Transverse colon (tissue), 4 donors: ENCODE measurements at regions not wholly inside any gene's neighbourhood (a gene's known extent, or its start where the extent isn't known, plus 50 kb on each side); places are given as distances from the start of the nearest gene placed in this dataset.

ENCODE experiments used
- DNase-seq: peaks from one replicate; pipeline ENCODE4 v3.0.0-alpha.2; 2019
- H3K27ac ChIP-seq, 4 donors: fragments of 200-600 bp; sonication (generic); 2 replicates each; pipeline ENCODE4 v1.5.1; 2016 to 2018; ENCODE audit warnings: inconsistent platforms in 4 of 4
- H3K27me3 ChIP-seq: fragments of 200-600 bp; sonication (generic); 2 replicates; pipeline ENCODE4 v1.5.1; 2017; ENCODE audit warnings: inconsistent platforms
- H3K36me3 ChIP-seq, 4 donors: fragments of 200-600 bp; sonication (generic); 2 replicates each; pipeline ENCODE4 v1.5.1; 2017 to 2019; ENCODE audit warnings: inconsistent platforms in 4 of 4
- H3K4me1 ChIP-seq, 4 donors: fragments of 200-600 bp; sonication (generic); 2 replicates each; pipeline ENCODE4 v1.5.1; 2017 to 2020; ENCODE audit warnings: inconsistent platforms in 4 of 4
- H3K4me3 ChIP-seq, 4 donors: fragments of 200-600 bp; sonication (generic); 1 replicate in 1 of 4; 2 replicates in 3 of 4; pipeline versions ENCODE4 v1.5.1 to v1.6.1; 2017 to 2019; ENCODE audit warnings: inconsistent platforms in 4 of 4
- H3K9me3 ChIP-seq, 2 donors: fragments of 200-600 bp; sonication (generic); 2 replicates each; pipeline ENCODE4 v1.5.1; 2017 to 2019; ENCODE audit warnings: inconsistent platforms in 2 of 2
- EP300 ChIP-seq: sonication (generic); formaldehyde crosslinking; IDR thresholded peaks from one replicate; pipeline ENCODE4 v1.6.1; 2017; ENCODE audit warnings: antibody characterized with exemption, low read depth
- POLR2A ChIP-seq: fragments of 450-650 bp; IDR thresholded peaks from one replicate; pipeline ENCODE4 v1.6.1; 2016; ENCODE audit warnings: antibody characterized with exemption, mild to moderate bottlenecking, moderate library complexity
- POLR2AphosphoS5 ChIP-seq, 3 donors: sonication (generic); formaldehyde crosslinking; IDR thresholded peaks; one replicate each; pipeline ENCODE4 v1.6.1; 2016; ENCODE audit warnings: antibody characterized with exemption in 3 of 3
- WGBS, 2 donors: methylation state at CpG; one replicate each; pipeline ENCODE4 v1.1.5; 2018; ENCODE audit warnings: low coverage in 1 of 2; 5-methylcytosine and 5-hydroxymethylcytosine counted together
- in situ Hi-C, 4 donors: fragments of 200-750 bp; cut with MboI; loops; one replicate each; pipeline versions ENCODE4 v1.15.0 to v1.15.1; 2017; ENCODE audit warnings: low sequenced_read_pairs in 3 of 4, low pct_ligation_motif_present in 1 of 4, low pct_unique_long_range_greater_than_20kb in 1 of 4
- intact Hi-C: fragments of 100-400 bp; cut with DNase I; formaldehyde crosslinking; loops from one replicate; pipeline ENCODE4 v1.15.1; 2023; ENCODE audit warnings: low total_unique reads
- TF ChIP-seq, protein P1 (sequence below), 5 experiments: fragments of 200-600 bp in 3 of 5; fragments of 450-650 bp in 2 of 5; sonication (generic) in 3 of 5; IDR thresholded peaks; 1 replicate in 2 of 5; 2 replicates in 3 of 5; pipeline ENCODE4 v1.5.1; 2016 to 2017; ENCODE audit warnings: antibody characterized with exemption in 5 of 5, inconsistent platforms in 3 of 5, mild to moderate bottlenecking in 2 of 5, moderate library complexity in 1 of 5

DNA sequence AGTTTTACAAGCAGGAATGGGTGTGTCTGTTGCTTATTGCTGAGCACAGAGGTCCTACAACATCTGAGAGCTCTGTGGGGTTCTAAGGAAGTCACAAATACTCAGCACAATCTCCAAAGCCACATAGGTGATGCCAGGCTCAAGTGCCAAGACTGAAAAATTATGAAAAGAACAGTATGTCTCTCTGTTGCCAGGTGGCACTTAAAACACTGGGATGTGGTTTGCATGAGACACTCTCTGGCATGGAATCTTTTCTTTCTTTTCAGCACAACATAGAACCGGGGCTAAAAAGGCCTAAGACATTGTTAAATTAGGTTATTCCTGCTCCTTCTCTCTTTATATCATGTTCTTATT is 127.3 kb upstream of the PRICKLE2 start:
- WGBS, 2 donors: 72 to 88% methylated on average over 1 of the region's 1 CpG
- H3K27ac ChIP-seq: peak overlapping the region; percentile 43 to 71 (median 63)

DNA sequence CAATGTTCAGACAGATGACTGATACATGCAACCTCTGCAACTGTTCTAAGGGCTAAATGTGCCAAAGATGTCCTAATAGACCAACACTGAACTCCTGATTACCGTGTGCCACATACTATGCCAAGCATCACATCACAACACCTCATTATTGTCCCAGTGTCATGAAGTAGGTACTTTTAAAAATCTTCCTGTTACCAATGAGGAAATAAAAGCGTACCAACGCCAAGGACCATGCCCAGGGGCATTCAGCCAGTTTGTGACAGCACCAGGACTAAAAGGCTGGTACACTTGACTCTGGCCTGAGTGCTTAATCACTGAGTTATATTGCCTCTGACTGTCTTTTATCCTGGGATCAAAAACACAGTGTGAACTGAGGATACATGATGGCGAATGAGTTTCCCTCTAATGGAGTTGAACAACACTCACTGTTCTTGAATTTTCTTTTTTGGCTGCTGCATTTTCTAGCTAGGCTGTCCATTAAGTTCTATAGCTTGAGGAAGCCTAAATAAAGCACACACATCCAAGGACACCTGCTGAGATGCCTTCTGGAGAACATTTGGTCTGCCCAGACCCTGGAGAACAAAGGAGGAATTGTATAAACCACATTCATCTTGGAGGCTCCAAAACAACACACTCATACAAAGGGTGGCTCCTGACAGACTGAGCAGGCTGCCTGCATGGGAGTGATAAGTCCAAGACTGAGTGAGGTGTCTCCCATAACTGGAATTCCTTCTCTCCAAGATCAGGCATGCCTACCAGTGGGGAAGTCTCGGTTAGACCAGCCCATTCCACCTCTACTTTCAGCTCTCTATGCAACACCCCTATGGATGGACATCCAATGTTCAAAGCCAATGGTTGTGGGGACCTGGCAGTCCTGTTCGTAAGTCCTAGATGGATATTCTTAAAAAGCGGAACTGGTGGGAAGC is 126.7 kb upstream of the PRICKLE2 start:
- in situ Hi-C loops: no loop called here
- Histone ChIP-seq H3K27ac (peak overlapping the region; percentile 43 to 71 (median 63)), H3K27me3 (no peaks in the 10 kb centered on the region), H3K9me3 (no peaks in the 10 kb centered on the region), H3K4me1 (peaks cover 3 to 30% (median 11%) of the 10 kb centered on the region in 4 donors), H3K36me3 (no peaks in the 10 kb centered on the region), H3K4me3 (no peak overlapping the region)
- 57 to 67% methylated on average over 1 to 7 of the region's 7 CpGs for WGBS, 2 donors
- TF ChIP-seq POLR2AphosphoS5 (IDR thresholded peaks at IDR 0.05): no peak
- TF ChIP-seq, protein P1, sequence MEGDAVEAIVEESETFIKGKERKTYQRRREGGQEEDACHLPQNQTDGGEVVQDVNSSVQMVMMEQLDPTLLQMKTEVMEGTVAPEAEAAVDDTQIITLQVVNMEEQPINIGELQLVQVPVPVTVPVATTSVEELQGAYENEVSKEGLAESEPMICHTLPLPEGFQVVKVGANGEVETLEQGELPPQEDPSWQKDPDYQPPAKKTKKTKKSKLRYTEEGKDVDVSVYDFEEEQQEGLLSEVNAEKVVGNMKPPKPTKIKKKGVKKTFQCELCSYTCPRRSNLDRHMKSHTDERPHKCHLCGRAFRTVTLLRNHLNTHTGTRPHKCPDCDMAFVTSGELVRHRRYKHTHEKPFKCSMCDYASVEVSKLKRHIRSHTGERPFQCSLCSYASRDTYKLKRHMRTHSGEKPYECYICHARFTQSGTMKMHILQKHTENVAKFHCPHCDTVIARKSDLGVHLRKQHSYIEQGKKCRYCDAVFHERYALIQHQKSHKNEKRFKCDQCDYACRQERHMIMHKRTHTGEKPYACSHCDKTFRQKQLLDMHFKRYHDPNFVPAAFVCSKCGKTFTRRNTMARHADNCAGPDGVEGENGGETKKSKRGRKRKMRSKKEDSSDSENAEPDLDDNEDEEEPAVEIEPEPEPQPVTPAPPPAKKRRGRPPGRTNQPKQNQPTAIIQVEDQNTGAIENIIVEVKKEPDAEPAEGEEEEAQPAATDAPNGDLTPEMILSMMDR (IDR thresholded peaks at IDR 0.05): no peak
- no peak for TF ChIP-seq EP300
- TF ChIP-seq POLR2A: no peak
- intact Hi-C loops: no loop called here
- DNase-seq: no peak

More for the DNA sequence above, 127.3 kb upstream of the PRICKLE2 start:
- no peak for DNase-seq
- H3K4me1 ChIP-seq: peaks cover 3 to 30% (median 11%) of the 10 kb centered on the region in 4 donors
- in situ Hi-C loops: no loop called here
- intact Hi-C loops: no loop called here
- H3K4me3 ChIP-seq: no peak overlapping the region
- TF ChIP-seq POLR2AphosphoS5 (IDR thresholded peaks at IDR 0.05) (no peak), POLR2A (no peak)
- TF ChIP-seq, protein P1 (IDR thresholded peaks at IDR 0.05): no peak
- no peaks in the 10 kb centered on the region for H3K9me3 ChIP-seq
- no peaks in the 10 kb centered on the region for H3K27me3 ChIP-seq
- no peaks in the 10 kb centered on the region for H3K36me3 ChIP-seq

DNA sequence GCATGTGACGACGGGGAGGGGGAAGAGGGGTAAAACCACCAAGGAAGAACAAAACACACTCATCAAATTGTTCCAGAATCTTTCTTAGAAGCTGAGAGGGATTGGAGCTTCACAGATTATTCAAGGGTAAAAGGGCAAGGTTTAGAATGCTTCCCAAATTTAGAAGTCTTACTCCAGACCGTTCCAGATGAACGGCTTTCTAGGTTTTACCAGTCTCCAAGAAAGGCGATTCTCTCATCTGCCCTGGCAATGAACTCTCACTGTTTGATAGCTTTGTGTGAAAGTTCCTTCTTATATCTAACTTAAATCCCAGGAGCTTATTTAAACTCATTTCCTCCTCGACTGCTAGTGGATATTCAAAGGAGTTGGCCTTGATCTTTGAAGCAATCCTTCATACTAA is 124.3 kb upstream of the PRICKLE2 start:
- H3K9me3 ChIP-seq: no peaks in the 10 kb centered on the region
- intact Hi-C loops: loop anchor here (1.0 to 10.0 kb wide), 2 partner anchors 27 to 85 kb away; no protein-coding TSS in a partner anchor
- peaks cover 3 to 36% (median 15%) of the 10 kb centered on the region in 4 donors for H3K4me1 ChIP-seq
- 48 to 69% methylated on average over 6 of the region's 6 CpGs for WGBS, 2 donors
- no peaks in the 10 kb centered on the region for H3K36me3 ChIP-seq
- in situ Hi-C loops: no loop called here
- DNase-seq: no peak
- H3K27ac ChIP-seq: peak overlapping the region in 1 of 4 donors; percentile 46
- TF ChIP-seq POLR2A (no peak), EP300 (no peak), POLR2AphosphoS5 (IDR thresholded peaks at IDR 0.05) (no peak)
- TF ChIP-seq, protein P1 (IDR thresholded peaks at IDR 0.05): no peak
- H3K4me3 ChIP-seq: no peak overlapping the region
- no peaks in the 10 kb centered on the region for H3K27me3 ChIP-seq

DNA sequence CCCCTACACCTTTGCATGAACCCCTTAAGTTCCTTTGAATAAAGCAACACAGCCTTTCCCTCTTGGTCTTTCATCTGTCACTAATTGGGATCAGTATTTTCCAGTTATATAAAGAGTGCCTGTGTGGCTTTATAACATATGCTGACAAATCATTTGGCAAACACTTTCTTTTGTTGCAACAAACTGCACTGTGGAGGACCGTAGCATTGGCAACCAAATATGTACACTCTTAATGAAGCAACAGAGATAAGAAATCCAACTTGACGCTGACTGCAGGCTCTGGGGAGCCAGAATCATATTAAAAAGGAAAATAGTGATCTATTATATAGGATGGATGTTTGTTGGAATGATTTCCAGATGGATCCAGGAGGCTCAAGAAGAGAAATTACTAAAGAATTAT is 120.1 kb upstream of the PRICKLE2 start:
- peaks cover 4 to 32% (median 11%) of the 10 kb centered on the region in 4 donors for H3K4me1 ChIP-seq
- no peaks in the 10 kb centered on the region for H3K27me3 ChIP-seq
- 29 to 33% methylated on average over 2 of the region's 2 CpGs for WGBS, 2 donors
- no peaks in the 10 kb centered on the region for H3K9me3 ChIP-seq
- in situ Hi-C loops: no loop called here
- DNase-seq: no peak
- H3K36me3 ChIP-seq: no peaks in the 10 kb centered on the region
- TF ChIP-seq POLR2AphosphoS5 (IDR thresholded peaks at IDR 0.05): peak in 2 of 3 donors; percentile 17 to 45
- TF ChIP-seq EP300: no peak
- intact Hi-C loops: loop anchor here (10.0 kb wide), 1 partner anchor 81 kb away; no protein-coding TSS in a partner anchor
- no peak overlapping the region for H3K4me3 ChIP-seq
- peak overlapping the region; percentile 68 to 88 (median 82) for H3K27ac ChIP-seq
